SK-N-MC (cell line): ENCODE measurements at regions not wholly inside any gene's neighbourhood (a gene's known extent, or its start where the extent isn't known, plus 50 kb on each side); places are given as distances from the start of the nearest gene placed in this dataset.

Source experiments
- EZH2 ChIP-seq: fragments of 200-600 bp; sonication (generic); IDR thresholded peaks from one replicate; pipeline ENCODE4 v1.6.1; 2017; ENCODE audit warnings: antibody characterized with exemption
- POLR2AphosphoS5 ChIP-seq: IDR thresholded peaks from 2 replicates; pipeline ENCODE4 v1.6.1; 2012; ENCODE audit warnings: mild to moderate bottlenecking, low read depth, low read length, borderline replicate concordance

GRCh38 chr5:29162297-29162696, 2031.2 kb upstream of the CDH6 start:
- TF ChIP-seq EZH2, result no peak
- TF ChIP-seq POLR2AphosphoS5, result no peak
